ENCODE measurements at regions not wholly inside any gene's neighbourhood (a gene's known extent, or its start where the extent isn't known, plus 50 kb on each side); places are given as distances from the start of the nearest gene placed in this dataset.

DNA sequence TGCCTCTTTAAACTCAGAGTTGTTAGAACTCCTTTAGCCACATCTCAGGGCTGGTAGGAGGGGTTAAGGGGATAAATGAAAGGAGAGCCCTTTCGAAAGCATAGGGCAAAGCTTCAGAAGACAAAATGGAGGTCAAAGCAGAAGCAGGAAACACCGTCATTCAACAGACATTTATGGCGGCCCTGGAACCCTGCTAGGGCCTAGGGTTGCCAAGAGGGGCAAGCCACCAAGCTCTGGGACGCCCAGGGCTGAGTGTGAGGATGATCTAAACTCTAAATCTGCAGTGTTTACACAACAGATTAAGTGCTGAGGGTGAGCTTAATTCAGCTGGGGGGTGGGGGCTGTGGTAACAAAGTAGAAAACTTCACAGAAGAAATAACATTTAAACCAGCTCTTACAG lies 79.0 kb upstream of the NFE2L3 start:
- Histone ChIP-seq H3K4me3 (replicated peaks; ENCODE audit: insufficient read depth, low read length) (no peak overlapping the region), H3K27me3 (ENCODE audit: insufficient read depth, poor library complexity, severe bottlenecking) (no peaks in the 10 kb centered on the region), H3K27ac (replicated peaks) (no peak overlapping the region)

DNA sequence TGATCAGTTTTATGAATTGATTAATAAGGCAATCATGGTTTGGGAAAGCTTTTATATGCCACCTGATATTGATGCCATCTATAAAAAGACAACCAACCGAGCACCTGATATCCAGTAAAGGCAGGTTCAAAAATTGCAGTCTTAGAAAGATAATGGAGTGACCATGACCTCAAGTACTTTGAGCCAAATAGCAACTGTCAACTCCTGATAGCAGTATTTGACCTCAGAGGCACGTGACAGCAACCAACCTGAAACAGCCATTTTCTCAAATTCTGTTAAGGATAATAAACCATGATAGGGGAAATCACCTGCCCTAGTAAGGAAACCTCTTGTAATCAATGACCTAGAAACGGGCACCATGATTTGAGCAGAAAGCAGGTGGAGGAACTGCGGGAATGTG lies 77.1 kb upstream of the NFE2L3 start:
- DNase-seq (ENCODE audit: low read depth in 1 of 2, low spot score in 1 of 2) = no peak
- TF ChIP-seq, protein P1, sequence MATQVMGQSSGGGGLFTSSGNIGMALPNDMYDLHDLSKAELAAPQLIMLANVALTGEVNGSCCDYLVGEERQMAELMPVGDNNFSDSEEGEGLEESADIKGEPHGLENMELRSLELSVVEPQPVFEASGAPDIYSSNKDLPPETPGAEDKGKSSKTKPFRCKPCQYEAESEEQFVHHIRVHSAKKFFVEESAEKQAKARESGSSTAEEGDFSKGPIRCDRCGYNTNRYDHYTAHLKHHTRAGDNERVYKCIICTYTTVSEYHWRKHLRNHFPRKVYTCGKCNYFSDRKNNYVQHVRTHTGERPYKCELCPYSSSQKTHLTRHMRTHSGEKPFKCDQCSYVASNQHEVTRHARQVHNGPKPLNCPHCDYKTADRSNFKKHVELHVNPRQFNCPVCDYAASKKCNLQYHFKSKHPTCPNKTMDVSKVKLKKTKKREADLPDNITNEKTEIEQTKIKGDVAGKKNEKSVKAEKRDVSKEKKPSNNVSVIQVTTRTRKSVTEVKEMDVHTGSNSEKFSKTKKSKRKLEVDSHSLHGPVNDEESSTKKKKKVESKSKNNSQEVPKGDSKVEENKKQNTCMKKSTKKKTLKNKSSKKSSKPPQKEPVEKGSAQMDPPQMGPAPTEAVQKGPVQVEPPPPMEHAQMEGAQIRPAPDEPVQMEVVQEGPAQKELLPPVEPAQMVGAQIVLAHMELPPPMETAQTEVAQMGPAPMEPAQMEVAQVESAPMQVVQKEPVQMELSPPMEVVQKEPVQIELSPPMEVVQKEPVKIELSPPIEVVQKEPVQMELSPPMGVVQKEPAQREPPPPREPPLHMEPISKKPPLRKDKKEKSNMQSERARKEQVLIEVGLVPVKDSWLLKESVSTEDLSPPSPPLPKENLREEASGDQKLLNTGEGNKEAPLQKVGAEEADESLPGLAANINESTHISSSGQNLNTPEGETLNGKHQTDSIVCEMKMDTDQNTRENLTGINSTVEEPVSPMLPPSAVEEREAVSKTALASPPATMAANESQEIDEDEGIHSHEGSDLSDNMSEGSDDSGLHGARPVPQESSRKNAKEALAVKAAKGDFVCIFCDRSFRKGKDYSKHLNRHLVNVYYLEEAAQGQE (IDR thresholded peaks at IDR 0.05; ENCODE audit: insufficient replicate concordance, low read depth) = no peak
- TF ChIP-seq SPI1 (IDR thresholded peaks at IDR 0.05; ENCODE audit: borderline replicate concordance, low read depth) (no peak), GABPA (IDR thresholded peaks at IDR 0.05; ENCODE audit: low read depth) (no peak), POLR2AphosphoS5 (IDR thresholded peaks at IDR 0.05; ENCODE audit: low read depth) (no peak)
- TF ChIP-seq, protein P2, sequence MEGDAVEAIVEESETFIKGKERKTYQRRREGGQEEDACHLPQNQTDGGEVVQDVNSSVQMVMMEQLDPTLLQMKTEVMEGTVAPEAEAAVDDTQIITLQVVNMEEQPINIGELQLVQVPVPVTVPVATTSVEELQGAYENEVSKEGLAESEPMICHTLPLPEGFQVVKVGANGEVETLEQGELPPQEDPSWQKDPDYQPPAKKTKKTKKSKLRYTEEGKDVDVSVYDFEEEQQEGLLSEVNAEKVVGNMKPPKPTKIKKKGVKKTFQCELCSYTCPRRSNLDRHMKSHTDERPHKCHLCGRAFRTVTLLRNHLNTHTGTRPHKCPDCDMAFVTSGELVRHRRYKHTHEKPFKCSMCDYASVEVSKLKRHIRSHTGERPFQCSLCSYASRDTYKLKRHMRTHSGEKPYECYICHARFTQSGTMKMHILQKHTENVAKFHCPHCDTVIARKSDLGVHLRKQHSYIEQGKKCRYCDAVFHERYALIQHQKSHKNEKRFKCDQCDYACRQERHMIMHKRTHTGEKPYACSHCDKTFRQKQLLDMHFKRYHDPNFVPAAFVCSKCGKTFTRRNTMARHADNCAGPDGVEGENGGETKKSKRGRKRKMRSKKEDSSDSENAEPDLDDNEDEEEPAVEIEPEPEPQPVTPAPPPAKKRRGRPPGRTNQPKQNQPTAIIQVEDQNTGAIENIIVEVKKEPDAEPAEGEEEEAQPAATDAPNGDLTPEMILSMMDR (IDR thresholded peaks at IDR 0.05; ENCODE audit: insufficient read depth, low read length) = no peak
- H3K27ac ChIP-seq (replicated peaks) = no peak overlapping the region
- H3K27me3 ChIP-seq (ENCODE audit: insufficient read depth, poor library complexity, severe bottlenecking) = no peaks in the 10 kb centered on the region
- no peak overlapping the region for H3K4me3 ChIP-seq (replicated peaks; ENCODE audit: insufficient read depth, low read length)

More for the DNA sequence above, 79.0 kb upstream of the NFE2L3 start:
- no peak for TF ChIP-seq POLR2AphosphoS5 (IDR thresholded peaks at IDR 0.05; ENCODE audit: low read depth)
- TF ChIP-seq, protein P1 (IDR thresholded peaks at IDR 0.05; ENCODE audit: insufficient replicate concordance, low read depth) = no peak
- no peak for TF ChIP-seq SPI1 (IDR thresholded peaks at IDR 0.05; ENCODE audit: borderline replicate concordance, low read depth)
- no peak for TF ChIP-seq GABPA (IDR thresholded peaks at IDR 0.05; ENCODE audit: low read depth)
- no peak for DNase-seq (ENCODE audit: low read depth in 1 of 2, low spot score in 1 of 2)

DNA sequence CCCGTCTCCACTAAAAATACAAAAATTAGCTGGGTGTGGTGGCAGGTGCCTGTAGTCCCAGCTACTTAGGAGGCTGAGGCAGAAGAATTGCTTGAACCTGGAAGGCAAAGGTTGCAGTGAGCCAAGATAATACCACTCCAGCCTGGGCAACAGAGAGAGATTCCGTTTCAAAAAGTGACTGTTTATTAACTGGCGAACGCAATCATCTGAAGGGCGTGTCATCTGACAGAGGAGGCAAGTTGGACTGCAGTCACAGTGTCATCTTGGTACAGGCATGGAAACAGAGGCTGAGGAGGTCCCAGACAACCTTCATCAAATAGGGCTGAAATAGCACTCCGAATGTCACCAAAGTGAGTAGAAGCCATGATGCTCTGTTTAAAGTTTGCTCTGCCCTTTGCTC lies 75.3 kb upstream of the NFE2L3 start:
- Histone ChIP-seq H3K27ac (replicated peaks) (no peak overlapping the region), H3K27me3 (ENCODE audit: insufficient read depth, poor library complexity, severe bottlenecking) (no peaks in the 10 kb centered on the region), H3K4me3 (replicated peaks; ENCODE audit: insufficient read depth, low read length) (no peak overlapping the region)
- no peak for DNase-seq (ENCODE audit: low read depth in 1 of 2, low spot score in 1 of 2)
- TF ChIP-seq, protein P1 (IDR thresholded peaks at IDR 0.05; ENCODE audit: insufficient replicate concordance, low read depth) = no peak
- TF ChIP-seq GABPA (IDR thresholded peaks at IDR 0.05; ENCODE audit: low read depth) (no peak), POLR2AphosphoS5 (IDR thresholded peaks at IDR 0.05; ENCODE audit: low read depth) (no peak)

DNA sequence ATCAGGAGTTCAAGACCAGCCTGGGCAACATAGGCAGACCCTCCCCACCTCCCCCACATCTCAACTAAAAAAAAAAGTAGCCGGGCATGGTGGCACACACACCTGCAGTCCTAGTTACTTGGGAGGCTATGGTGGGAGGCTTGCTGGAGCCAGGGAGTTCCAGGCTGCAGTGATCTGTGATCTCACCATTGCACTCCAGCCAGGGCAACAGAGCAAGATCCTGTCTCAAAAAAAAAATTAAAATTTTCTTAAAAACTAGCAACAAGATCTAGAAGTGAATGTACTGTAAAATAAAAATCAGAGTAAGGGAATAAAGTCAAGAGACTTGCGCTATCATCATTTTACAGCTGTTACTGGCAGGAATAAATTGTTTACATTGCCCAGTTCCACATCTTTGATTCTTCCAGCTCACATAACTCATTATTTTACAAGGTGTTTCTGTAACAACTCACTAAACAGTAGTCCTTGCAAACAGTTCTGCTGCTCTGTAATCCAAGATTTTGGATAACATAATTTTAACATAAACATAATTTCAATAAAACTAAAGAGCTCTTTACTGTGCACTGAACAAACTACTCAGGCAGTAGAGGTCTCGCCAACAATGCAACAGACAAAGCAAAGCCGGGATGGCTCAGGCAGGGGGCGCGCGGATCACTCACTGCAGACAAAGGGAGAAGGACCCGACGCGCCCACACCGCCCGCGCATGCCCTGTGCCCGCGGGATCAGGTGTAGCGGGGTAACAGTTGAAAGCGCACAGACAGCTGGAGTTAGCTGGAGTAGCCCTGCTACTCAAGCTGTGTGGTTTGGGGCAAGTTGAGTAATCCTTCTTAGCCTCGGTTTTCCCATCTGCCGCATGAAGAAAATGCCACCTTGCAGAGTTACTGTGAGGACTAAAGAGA lies 73.3 kb upstream of the NFE2L3 start:
- H3K4me3 ChIP-seq (replicated peaks; ENCODE audit: insufficient read depth, low read length) = no peak overlapping the region

More for the DNA sequence above, 73.3 kb upstream of the NFE2L3 start:
- TF ChIP-seq POLR2AphosphoS5 (IDR thresholded peaks at IDR 0.05; ENCODE audit: low read depth) = peak; percentile 55
- no peak for TF ChIP-seq SPI1 (IDR thresholded peaks at IDR 0.05; ENCODE audit: borderline replicate concordance, low read depth)
- TF ChIP-seq, protein P2 (IDR thresholded peaks at IDR 0.05; ENCODE audit: insufficient read depth, low read length) = peak; percentile 14
- TF ChIP-seq, protein P1 (IDR thresholded peaks at IDR 0.05; ENCODE audit: insufficient replicate concordance, low read depth) = no peak
- TF ChIP-seq GABPA (IDR thresholded peaks at IDR 0.05; ENCODE audit: low read depth) = no peak
- peak; percentile 44 to 94 for DNase-seq (ENCODE audit: low read depth in 1 of 2, low spot score in 1 of 2)
- no peak overlapping the region for H3K27ac ChIP-seq (replicated peaks)
- peaks cover 2% of the 10 kb centered on the region for H3K27me3 ChIP-seq (ENCODE audit: insufficient read depth, poor library complexity, severe bottlenecking)

Measured in HL-60 (cell line).